PFSK-1 (cell line): ENCODE measurements at regions not wholly inside any gene's neighbourhood (a gene's known extent, or its start where the extent isn't known, plus 50 kb on each side); places are given as distances from the start of the nearest gene placed in this dataset.

Experiments
- FOXP2 ChIP-seq: optimal IDR thresholded peaks from 2 replicates; pipeline ENCODE3; 2011; ENCODE audit warnings: borderline replicate concordance, control low read depth, inconsistent platforms; ENCODE audit not compliant: insufficient read depth; ENCODE audit errors: extremely low read length, extremely low read depth
- POLR2AphosphoS5 ChIP-seq: IDR thresholded peaks from 2 replicates; pipeline ENCODE4 v1.6.1; 2012; ENCODE audit warnings: low read depth, mild to moderate bottlenecking, control low read depth, low read length, moderate library complexity
- REST ChIP-seq, 2 experiments: IDR thresholded peaks; 2 replicates each; pipeline versions ENCODE4 v1.6.1 to v1.8.0; 2011 to 2012; ENCODE audit warnings: low read depth in 2 of 2, low read length in 2 of 2, control low read depth in 1 of 2, inconsistent platforms in 1 of 2, mild to moderate bottlenecking in 1 of 2, moderate library complexity in 1 of 2; ENCODE audit not compliant: insufficient read depth in 1 of 2
- SIN3A ChIP-seq: IDR thresholded peaks from 2 replicates; pipeline ENCODE4 v1.6.1; 2012; ENCODE audit warnings: mild to moderate bottlenecking, low read length, moderate library complexity, borderline replicate concordance; ENCODE audit not compliant: insufficient read depth
- TAF1 ChIP-seq: IDR thresholded peaks from 2 replicates; pipeline ENCODE4 v1.6.1; 2012; ENCODE audit warnings: low read length, control low read depth, borderline replicate concordance; ENCODE audit not compliant: insufficient read depth

DNA sequence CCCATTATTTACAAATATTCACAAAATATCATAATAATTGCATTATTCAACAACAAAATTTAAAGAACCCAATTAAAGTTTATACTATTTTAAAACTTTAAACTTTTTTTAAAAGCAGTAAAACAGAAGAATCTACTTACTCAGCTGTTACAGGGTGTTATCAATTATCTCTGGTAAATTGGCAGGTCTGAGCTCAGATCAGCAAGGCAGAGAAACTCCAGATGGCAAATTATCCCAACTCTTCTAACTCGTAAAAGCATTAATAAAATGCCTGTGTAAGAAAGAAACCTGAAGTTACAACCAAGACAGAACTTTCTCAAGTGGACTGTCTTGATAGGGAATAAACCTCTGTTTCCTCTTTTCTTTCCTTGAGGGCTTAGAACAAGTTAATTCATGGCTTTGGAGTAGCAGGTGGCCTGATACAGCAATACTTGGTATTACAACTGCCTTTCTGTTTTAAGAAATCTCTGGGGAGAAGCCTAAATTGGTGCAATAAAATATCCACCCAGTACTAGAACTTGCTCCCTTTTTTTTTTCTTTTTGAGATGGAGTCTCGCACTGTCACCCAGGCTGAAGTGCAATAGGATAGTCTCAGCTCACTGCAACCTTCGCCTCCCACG lies 275.3 kb upstream of the MKLN1 start:
- TF ChIP-seq SIN3A (no peak), TAF1 (no peak)

DNA sequence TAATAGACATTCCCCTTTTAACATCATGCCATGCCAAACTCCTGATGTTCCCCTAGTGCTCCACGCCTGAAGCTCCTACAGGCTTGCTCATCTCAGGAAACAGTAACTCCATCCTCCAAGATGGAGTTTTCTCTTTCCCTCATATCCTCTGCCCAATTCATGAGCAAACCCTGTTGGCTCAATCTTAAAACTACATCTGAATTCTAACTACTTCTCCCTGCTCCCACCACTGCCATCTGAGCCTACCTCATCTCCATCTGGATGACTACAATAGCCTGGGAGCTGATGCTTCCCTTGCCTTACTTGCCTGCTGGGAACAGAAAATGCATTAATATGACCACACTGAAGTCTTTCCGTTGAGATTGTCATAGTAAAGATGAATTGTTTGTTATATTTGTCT lies 271.7 kb upstream of the MKLN1 start:
- TF ChIP-seq REST (IDR thresholded peaks at IDR 0.05; ENCODE audit: insufficient read depth in 1 of 2, low read depth in 2 of 2, low read length in 2 of 2) (no peak), TAF1 (no peak), SIN3A (no peak), FOXP2 (no peak)

- TF ChIP-seq TAF1 (no peak), REST (IDR thresholded peaks at IDR 0.05; ENCODE audit: insufficient read depth in 1 of 2, low read depth in 2 of 2, low read length in 2 of 2) (no peak), FOXP2 (no peak), POLR2AphosphoS5 (no peak), SIN3A (no peak)
Measured at GRCh38 chr7:131057015-131057793, 270.5 kb upstream of the MKLN1 start.

GRCh38 chr7:131057794-131058070 lies 269.9 kb upstream of the MKLN1 start:
- TF ChIP-seq TAF1 (no peak), FOXP2 (no peak), POLR2AphosphoS5 (no peak), SIN3A (no peak), REST (IDR thresholded peaks at IDR 0.05; ENCODE audit: insufficient read depth in 1 of 2, low read depth in 2 of 2, low read length in 2 of 2) (no peak)

- no peak for TF ChIP-seq FOXP2
Measured at GRCh38 chr7:131061158-131061557, 266.5 kb upstream of the MKLN1 start.

GRCh38 chr7:131061818-131062217 lies 265.9 kb upstream of the MKLN1 start:
- TF ChIP-seq FOXP2, result no peak
- no peak for TF ChIP-seq POLR2AphosphoS5
- TF ChIP-seq REST (IDR thresholded peaks at IDR 0.05; ENCODE audit: insufficient read depth in 1 of 2, low read depth in 2 of 2, low read length in 2 of 2), result no peak
- TF ChIP-seq TAF1, result no peak
- TF ChIP-seq SIN3A, result no peak
